ENCODE measurements at regions not wholly inside any gene's neighbourhood (a gene's known extent, or its start where the extent isn't known, plus 50 kb on each side); places are given as distances from the start of the nearest gene placed in this dataset.

- in situ Hi-C loops (cut with HindIII; ENCODE audit: low sequenced_read_pairs), result no loop called here
These were observed 421.3 kb upstream of the ANKRD30A start for GRCh38 chr10:36704124-36704523.

- in situ Hi-C loops (cut with HindIII; ENCODE audit: low sequenced_read_pairs), result no loop called here
These were observed 422.2 kb upstream of the ANKRD30A start for GRCh38 chr10:36703179-36703578.

GRCh38 chr10:36700123-36700522 lies 425.3 kb upstream of the ANKRD30A start:
- in situ Hi-C loops (cut with HindIII; ENCODE audit: low sequenced_read_pairs), result no loop called here

- in situ Hi-C loops (cut with HindIII; ENCODE audit: low sequenced_read_pairs), result no loop called here
These were observed 432.6 kb upstream of the ANKRD30A start for GRCh38 chr10:36692759-36693158.

- in situ Hi-C loops (cut with HindIII; ENCODE audit: low sequenced_read_pairs), result no loop called here
These were observed 436.7 kb upstream of the ANKRD30A start for GRCh38 chr10:36688717-36689116.

GRCh38 chr10:36683421-36683820 lies 442.0 kb upstream of the ANKRD30A start:
- in situ Hi-C loops (cut with HindIII; ENCODE audit: low sequenced_read_pairs), result no loop called here

- in situ Hi-C loops (cut with HindIII; ENCODE audit: low sequenced_read_pairs), result no loop called here
These were observed 443.4 kb upstream of the ANKRD30A start for GRCh38 chr10:36681751-36682632.

GRCh38 chr10:36679554-36679953 lies 445.8 kb upstream of the ANKRD30A start:
- in situ Hi-C loops (cut with HindIII; ENCODE audit: low sequenced_read_pairs), result no loop called here

- in situ Hi-C loops (cut with HindIII; ENCODE audit: low sequenced_read_pairs), result no loop called here
These were observed 448.0 kb upstream of the ANKRD30A start for GRCh38 chr10:36677431-36677768.

GRCh38 chr10:36676756-36677430 lies 448.5 kb upstream of the ANKRD30A start:
- in situ Hi-C loops (cut with HindIII; ENCODE audit: low sequenced_read_pairs), result no loop called here

- in situ Hi-C loops (cut with HindIII; ENCODE audit: low sequenced_read_pairs), result no loop called here
These were observed 449.1 kb upstream of the ANKRD30A start for GRCh38 chr10:36676321-36676720.

- in situ Hi-C loops (cut with HindIII; ENCODE audit: low sequenced_read_pairs), result no loop called here
These were observed 449.9 kb upstream of the ANKRD30A start for GRCh38 chr10:36675458-36675880.

- in situ Hi-C loops (cut with HindIII; ENCODE audit: low sequenced_read_pairs), result no loop called here
These were observed 453.8 kb upstream of the ANKRD30A start for GRCh38 chr10:36671607-36672006.

- in situ Hi-C loops (cut with HindIII; ENCODE audit: low sequenced_read_pairs), result no loop called here
These were observed 454.6 kb upstream of the ANKRD30A start for GRCh38 chr10:36670621-36671402.

- in situ Hi-C loops (cut with HindIII; ENCODE audit: low sequenced_read_pairs), result no loop called here
These were observed 455.6 kb upstream of the ANKRD30A start for GRCh38 chr10:36669615-36670352.

GRCh38 chr10:36666451-36666850 lies 458.9 kb upstream of the ANKRD30A start:
- in situ Hi-C loops (cut with HindIII; ENCODE audit: low sequenced_read_pairs), result no loop called here

- in situ Hi-C loops (cut with HindIII; ENCODE audit: low sequenced_read_pairs), result no loop called here
These were observed 462.8 kb upstream of the ANKRD30A start for GRCh38 chr10:36662571-36662970.

GRCh38 chr10:36650274-36650673 lies 475.1 kb upstream of the ANKRD30A start:
- in situ Hi-C loops (cut with HindIII; ENCODE audit: low sequenced_read_pairs), result no loop called here

GRCh38 chr10:36647540-36647939 lies 477.9 kb upstream of the ANKRD30A start:
- in situ Hi-C loops (cut with HindIII; ENCODE audit: low sequenced_read_pairs), result no loop called here

- in situ Hi-C loops (cut with HindIII; ENCODE audit: low sequenced_read_pairs), result no loop called here
These were observed 484.8 kb upstream of the ANKRD30A start for GRCh38 chr10:36640626-36641025.

Data from DLD1 (cell line).